ENCODE measurements at regions not wholly inside any gene's neighbourhood (a gene's known extent, or its start where the extent isn't known, plus 50 kb on each side); places are given as distances from the start of the nearest gene placed in this dataset.

DNA sequence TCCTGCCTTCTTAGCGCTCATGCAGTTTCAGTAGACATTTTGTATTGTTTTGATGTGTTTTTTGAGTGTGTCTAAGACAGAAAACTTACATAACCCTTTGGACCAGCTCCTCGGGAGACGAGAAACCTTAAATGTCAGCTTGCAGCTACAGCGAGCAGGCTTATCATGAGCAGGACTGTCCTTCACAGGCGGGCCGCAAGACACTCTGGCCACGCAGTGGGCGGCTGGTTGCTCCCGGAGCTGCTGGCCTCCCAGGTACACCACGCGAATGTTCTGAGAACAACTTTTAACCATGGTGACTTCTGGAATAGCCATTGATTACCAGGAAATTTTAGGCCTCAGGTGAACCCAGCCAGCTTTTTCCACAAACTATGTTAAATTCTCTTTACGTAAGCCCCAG, 164.1 kb upstream of the DIO3 start:
- no peak for TF ChIP-seq CTCF (IDR thresholded peaks at IDR 0.05; ENCODE audit: low read depth, low read length, missing control alignments)
- DNase-seq (ENCODE audit: extremely low read depth, low read depth) = no peak
- no peak overlapping the region for H3K4me3 ChIP-seq (replicated peaks; ENCODE audit: low read depth, low read length)

DNA sequence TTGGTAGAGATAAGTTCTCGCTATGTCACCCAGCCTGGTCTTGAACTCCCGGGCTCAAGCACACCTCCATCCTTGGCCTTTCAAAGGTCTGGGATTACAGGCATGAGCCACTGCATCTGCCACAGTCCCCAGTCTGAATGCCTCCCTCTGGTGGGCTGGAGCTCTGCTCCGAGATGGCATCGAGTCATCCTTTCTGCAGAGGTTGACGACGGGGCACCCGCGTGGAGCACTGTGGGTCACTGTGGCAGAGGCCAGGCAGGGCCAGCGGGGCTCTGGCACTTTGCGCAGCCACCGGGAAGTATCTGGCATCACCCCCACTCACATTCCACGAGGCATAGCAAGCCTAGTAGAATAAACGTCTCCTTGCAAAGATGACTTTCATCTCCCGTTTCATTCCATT, 163.3 kb upstream of the DIO3 start:
- TF ChIP-seq CTCF (IDR thresholded peaks at IDR 0.05; ENCODE audit: low read depth, low read length, missing control alignments) = no peak

DNA sequence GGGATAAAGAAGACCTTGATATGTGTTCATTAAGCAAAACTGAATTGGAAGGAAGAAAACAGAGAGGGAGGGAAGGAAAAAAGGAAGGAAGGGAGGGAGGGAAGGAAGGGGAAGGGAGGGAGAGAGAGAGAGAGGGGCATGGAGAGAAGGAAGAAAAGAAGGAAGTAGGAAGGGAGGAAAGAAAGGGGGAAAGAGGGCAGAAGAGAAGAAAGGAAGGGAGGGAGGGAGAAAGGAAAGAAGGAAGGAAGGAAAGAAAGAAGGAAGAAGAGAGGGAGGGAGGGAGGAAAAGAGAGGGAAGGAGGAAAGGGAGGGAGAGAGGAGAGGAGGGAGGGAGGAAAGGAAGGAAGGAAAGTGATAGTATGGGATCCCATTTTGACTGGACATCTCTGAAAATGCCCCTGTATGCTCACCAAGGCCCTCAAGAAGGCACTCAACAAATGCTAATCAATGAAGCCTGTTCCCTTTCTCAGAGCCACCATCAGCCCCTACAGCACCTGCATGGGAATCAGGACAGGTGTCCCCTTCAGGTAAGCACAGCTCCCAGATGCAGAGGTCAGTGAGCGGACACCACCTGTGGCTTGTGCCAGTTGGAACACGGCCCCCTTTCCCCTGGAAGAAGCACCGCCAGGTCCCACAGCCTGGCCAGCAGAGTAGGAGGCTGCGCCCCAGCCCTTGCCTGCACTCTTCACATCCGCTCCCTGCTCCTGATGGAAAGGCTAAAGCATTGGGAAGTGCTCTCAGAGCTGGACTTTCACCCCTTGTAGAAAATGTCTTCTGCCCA, 161.4 kb upstream of the DIO3 start:
- no peak overlapping the region for H3K4me3 ChIP-seq (replicated peaks; ENCODE audit: low read depth, low read length)
- no peak for DNase-seq (ENCODE audit: extremely low read depth, low read depth)
- TF ChIP-seq CTCF (IDR thresholded peaks at IDR 0.05; ENCODE audit: low read depth, low read length, missing control alignments) = no peak

More for the DNA sequence above, 163.3 kb upstream of the DIO3 start:
- no peak overlapping the region for H3K4me3 ChIP-seq (replicated peaks; ENCODE audit: low read depth, low read length)
- no peak for DNase-seq (ENCODE audit: extremely low read depth, low read depth)

DNA sequence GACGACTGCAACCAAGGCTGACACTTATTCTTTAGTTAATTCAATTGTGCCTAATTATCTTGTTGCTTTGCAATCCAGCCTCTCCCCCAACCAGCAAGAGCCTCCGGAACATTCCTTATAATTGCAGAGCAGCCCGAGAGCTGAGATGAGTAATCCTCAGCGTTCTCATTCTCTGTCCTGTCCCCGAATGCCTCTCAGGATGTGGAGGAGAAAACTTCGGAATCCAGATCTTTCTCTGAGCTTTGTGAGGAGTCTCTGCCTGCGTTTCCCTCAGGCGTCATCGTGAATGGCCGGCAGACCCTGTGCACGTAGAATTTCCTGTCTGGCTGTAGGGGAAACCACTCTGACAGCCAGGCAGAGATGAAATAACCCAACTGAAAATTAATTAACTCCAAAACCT, 160.5 kb upstream of the DIO3 start:
- no peak for TF ChIP-seq CTCF (IDR thresholded peaks at IDR 0.05; ENCODE audit: low read depth, low read length, missing control alignments)

DNA sequence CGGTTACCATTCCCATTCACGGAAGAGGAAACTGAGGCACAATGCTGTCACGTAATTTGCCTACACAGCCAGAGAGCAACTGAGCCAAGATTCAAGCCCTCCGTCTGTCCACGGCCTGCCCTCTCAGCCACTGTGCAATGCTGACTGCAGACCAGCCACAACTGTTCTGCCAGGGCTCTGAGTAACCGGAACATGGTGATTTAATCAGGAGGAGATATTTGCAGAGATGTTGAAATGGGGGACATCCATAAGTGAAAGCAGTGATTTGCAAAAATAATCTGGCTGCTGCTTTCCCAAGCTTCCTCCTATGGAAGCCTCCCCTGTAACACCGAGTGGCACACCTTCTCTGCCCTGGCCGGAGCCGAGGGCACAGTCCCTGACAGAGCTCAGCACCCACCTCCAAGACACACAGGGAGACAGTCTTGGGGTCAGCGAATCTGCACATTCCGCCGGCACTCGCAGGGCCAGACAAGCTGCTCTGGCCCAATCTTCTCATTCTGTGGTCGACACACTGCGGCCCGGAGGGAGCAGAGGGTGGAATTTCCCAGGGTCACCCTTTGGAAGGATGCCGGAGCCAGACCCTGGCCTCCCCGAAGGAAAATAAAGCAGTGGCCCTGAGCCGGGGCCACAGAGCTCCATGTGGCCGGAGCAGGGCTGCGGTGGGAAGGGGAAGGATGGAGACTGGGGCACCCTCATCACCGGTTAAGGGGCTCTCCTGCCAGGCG, 158.2 kb upstream of the DIO3 start:
- H3K4me3 ChIP-seq (replicated peaks; ENCODE audit: low read depth, low read length) = no peak overlapping the region
- no peak for DNase-seq (ENCODE audit: extremely low read depth, low read depth)

More for the DNA sequence above, 160.5 kb upstream of the DIO3 start:
- H3K4me3 ChIP-seq (replicated peaks; ENCODE audit: low read depth, low read length) = no peak overlapping the region
- DNase-seq (ENCODE audit: extremely low read depth, low read depth) = no peak

More for the DNA sequence above, 158.2 kb upstream of the DIO3 start:
- TF ChIP-seq CTCF (IDR thresholded peaks at IDR 0.05; ENCODE audit: low read depth, low read length, missing control alignments) = no peak

Measured in HFF-Myc (cell line).